HG02885 (cell line): ENCODE measurements at regions not wholly inside any gene's neighbourhood (a gene's known extent, or its start where the extent isn't known, plus 50 kb on each side); places are given as distances from the start of the nearest gene placed in this dataset.
"Not testable (repeated sequence)": the region's sequence is repeated elsewhere in the genome, so short reads cannot be mapped to it uniquely, and the experiment has no call there.

Experiments used
- ATAC-seq: cut with Tn5 transposase; IDR thresholded peaks from one replicate; pipeline ENCODE4 v1.9.1; 2021; ENCODE audit warnings: mild to moderate bottlenecking; ENCODE audit not compliant: unreplicated experiment, poor library complexity

- ATAC-seq = no peak
These were observed 714.7 kb upstream of the NEGR1 start for GRCh38 chr1:72997041-72997440.

- not testable (repeated sequence) for ATAC-seq
These were observed 705.5 kb upstream of the NEGR1 start for GRCh38 chr1:72987871-72988270.

- ATAC-seq = no peak
These were observed 704.4 kb upstream of the NEGR1 start for GRCh38 chr1:72986591-72987290.

- ATAC-seq = not testable (repeated sequence)
These were observed 702.7 kb upstream of the NEGR1 start for GRCh38 chr1:72985024-72985423.

- ATAC-seq = not testable (repeated sequence)
These were observed 700.7 kb upstream of the NEGR1 start for GRCh38 chr1:72983011-72983410.

GRCh38 chr1:72969461-72969860 is 687.1 kb upstream of the NEGR1 start:
- no peak for ATAC-seq

- ATAC-seq = no peak
These were observed 672.6 kb upstream of the NEGR1 start for GRCh38 chr1:72954943-72955342.

GRCh38 chr1:72950900-72951299 is 668.6 kb upstream of the NEGR1 start:
- not testable (repeated sequence) for ATAC-seq

GRCh38 chr1:72946903-72947499 is 664.7 kb upstream of the NEGR1 start:
- ATAC-seq = no peak

GRCh38 chr1:72942008-72942407 is 659.7 kb upstream of the NEGR1 start:
- ATAC-seq = no peak

- ATAC-seq = no peak
These were observed 656.1 kb upstream of the NEGR1 start for GRCh38 chr1:72938408-72938807.

GRCh38 chr1:72937905-72938304 is 655.6 kb upstream of the NEGR1 start:
- ATAC-seq = no peak

- ATAC-seq = no peak
These were observed 654.6 kb upstream of the NEGR1 start for GRCh38 chr1:72936942-72937341.

GRCh38 chr1:72936151-72936740 is 653.9 kb upstream of the NEGR1 start:
- ATAC-seq = no peak

- ATAC-seq = no peak
These were observed 649.7 kb upstream of the NEGR1 start for GRCh38 chr1:72932025-72932424.

- ATAC-seq = no peak
These were observed 648.2 kb upstream of the NEGR1 start for GRCh38 chr1:72930528-72930927.

GRCh38 chr1:72918940-72919339 is 636.6 kb upstream of the NEGR1 start:
- no peak for ATAC-seq

- ATAC-seq = no peak
These were observed 635.6 kb upstream of the NEGR1 start for GRCh38 chr1:72917920-72918319.

- ATAC-seq = no peak
These were observed 633.2 kb upstream of the NEGR1 start for GRCh38 chr1:72915581-72915980.

- ATAC-seq = no peak
These were observed 629.3 kb upstream of the NEGR1 start for GRCh38 chr1:72911656-72912055.

GRCh38 chr1:72896256-72896655 is 613.9 kb upstream of the NEGR1 start:
- no peak for ATAC-seq

- ATAC-seq = no peak
These were observed 610.1 kb upstream of the NEGR1 start for GRCh38 chr1:72892461-72892860.
